ENCODE measurements at regions not wholly inside any gene's neighbourhood (a gene's known extent, or its start where the extent isn't known, plus 50 kb on each side); places are given as distances from the start of the nearest gene placed in this dataset.

DNA sequence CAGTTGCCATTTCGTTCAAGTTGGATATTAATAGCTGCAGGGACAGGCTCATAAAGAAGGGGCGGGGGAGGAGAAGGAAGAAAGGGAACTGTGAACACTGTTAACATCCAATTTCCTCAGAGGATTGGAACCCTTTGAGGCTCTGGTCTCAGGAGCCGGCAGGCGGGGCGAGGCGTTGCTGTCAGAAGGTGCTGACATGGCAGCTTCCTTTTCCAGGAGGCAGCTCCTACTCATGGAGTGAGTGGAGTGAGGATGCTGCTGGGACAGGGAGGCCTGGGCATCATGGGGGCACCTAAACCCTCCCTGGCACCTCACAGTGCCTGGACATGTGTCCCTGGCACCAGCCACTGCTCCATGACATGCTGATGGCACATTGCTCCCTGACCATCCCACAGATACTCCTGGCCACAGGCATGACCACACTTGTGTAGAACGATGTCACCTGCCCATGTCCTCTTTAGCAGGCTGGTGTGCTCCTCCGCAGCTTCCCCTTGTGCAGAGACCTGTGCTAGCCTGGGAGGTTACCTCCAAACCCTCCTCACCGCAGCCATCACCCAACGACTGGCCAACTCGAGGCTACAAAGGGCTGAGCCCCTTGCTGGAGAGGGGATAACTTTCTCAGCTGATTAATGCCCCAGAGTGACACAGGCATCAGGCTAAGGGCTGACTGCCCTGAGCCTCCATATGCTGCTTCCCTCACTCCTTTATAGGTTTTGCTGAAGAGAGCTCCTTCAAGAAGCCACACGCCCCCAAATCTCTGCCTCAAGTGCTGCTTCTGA is 79.6 kb upstream of the NECTIN1 start:
- Histone ChIP-seq H3K27me3 (ENCODE audit: low read depth) (peaks cover 11% of the 10 kb centered on the region), H3K9me3 (no peaks in the 10 kb centered on the region), H3K4me3 (no peak overlapping the region), H3K4me1 (no peaks in the 10 kb centered on the region), H3K36me3 (replicated peaks) (no peaks in the 10 kb centered on the region)
- in situ Hi-C loops (cut with MboI; ENCODE audit: low sequenced_read_pairs), result no loop called here
- no peak for DNase-seq (ENCODE audit: low spot score in 2 of 2)

DNA sequence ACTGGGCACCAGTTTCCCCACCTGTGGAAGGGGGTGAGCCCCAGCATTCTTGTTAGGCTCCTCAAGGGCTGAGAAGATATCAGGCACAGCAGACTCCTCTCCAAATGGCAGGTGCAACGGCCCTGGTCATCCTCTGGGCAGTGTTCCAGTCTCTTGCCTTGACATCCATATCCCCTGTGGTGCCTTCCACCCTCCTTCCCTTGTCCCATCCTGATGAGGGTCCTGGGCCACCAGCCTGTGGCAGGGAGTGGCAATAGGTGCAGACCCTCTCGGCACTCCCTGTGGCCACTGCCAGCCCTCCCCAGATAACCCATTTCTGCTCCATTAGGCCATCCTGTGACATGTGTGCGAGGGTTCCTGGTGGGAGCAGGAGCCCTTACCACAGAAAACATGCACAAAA is 78.8 kb upstream of the NECTIN1 start:
- no peak overlapping the region for H3K4me3 ChIP-seq
- no peaks in the 10 kb centered on the region for H3K36me3 ChIP-seq (replicated peaks)
- in situ Hi-C loops (cut with MboI; ENCODE audit: low sequenced_read_pairs), result no loop called here
- H3K27me3 ChIP-seq (ENCODE audit: low read depth), result peaks cover 11% of the 10 kb centered on the region
- H3K9me3 ChIP-seq, result no peaks in the 10 kb centered on the region
- no peak for DNase-seq (ENCODE audit: low spot score in 2 of 2)
- H3K4me1 ChIP-seq, result no peaks in the 10 kb centered on the region

DNA sequence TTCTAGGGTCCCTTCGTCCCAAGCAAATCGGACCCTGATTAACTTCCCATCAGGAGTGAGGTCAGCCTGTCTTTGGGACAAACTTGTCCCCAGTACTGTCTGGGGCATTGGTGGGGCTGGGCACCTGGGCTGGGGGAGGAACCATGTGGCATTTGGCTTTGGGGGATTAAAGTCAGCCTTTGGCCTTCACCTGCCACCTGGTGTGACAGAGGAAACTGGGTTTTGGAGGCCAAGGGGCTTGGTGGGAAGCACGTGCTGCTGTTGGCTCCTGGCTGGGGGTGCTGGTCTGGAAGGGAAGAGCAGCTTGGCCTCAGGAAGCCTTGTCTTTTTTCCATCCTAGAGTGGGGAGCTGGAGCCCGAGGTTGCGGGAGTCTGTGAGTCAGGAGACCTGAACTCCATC is 78.4 kb upstream of the NECTIN1 start:
- H3K4me1 ChIP-seq, result no peaks in the 10 kb centered on the region
- no peak overlapping the region for H3K4me3 ChIP-seq
- DNase-seq (ENCODE audit: low spot score in 2 of 2), result no peak
- no peaks in the 10 kb centered on the region for H3K36me3 ChIP-seq (replicated peaks)
- peaks cover 11% of the 10 kb centered on the region for H3K27me3 ChIP-seq (ENCODE audit: low read depth)
- in situ Hi-C loops (cut with MboI; ENCODE audit: low sequenced_read_pairs), result no loop called here
- no peaks in the 10 kb centered on the region for H3K9me3 ChIP-seq

DNA sequence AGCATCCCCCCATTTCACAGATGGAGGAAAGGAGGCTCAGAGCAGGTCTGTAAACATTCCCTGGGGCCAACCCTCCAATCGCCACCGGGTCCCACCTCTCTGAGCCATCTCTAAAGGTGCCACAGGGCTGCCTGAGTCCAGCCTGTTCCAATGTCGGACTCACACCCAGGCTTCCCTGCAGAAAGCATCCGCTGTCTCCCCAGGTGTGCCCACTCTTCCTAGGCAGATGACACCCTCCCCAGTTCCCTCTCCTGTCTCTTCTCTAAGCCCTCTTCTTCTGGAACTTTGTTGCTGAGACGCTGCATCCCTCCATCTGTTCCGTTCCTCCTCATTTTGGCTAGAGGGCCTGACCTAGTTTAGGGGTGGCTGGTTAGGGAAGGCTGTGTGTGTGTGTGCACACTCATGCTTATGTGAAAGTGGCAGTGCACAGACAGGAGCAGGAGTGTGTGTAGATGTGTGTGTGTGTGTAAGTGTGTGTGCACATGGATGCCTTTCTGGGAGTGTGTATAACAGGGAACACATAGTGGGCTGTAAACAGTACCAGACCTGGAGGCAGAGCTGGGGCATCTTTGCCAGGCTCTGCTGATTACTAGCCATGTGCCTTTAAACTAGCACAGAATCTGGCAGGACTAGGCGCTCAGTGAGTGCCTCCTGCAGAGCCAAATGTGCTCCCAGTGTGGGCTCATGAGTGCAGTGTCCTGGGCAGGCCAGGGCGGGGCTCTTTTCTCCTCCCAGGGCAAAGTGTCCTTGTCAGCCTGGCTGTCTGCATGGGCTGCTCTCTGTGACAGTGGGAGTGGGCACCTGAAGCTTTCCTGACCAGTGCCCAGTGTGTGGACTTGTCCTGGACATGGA is 77.3 kb upstream of the NECTIN1 start:
- no peak for DNase-seq (ENCODE audit: low spot score in 2 of 2)
- Histone ChIP-seq H3K9me3 (no peaks in the 10 kb centered on the region), H3K4me3 (no peak overlapping the region), H3K27me3 (ENCODE audit: low read depth) (peaks cover 11% of the 10 kb centered on the region), H3K4me1 (no peaks in the 10 kb centered on the region), H3K36me3 (replicated peaks) (no peaks in the 10 kb centered on the region)
- in situ Hi-C loops (cut with MboI; ENCODE audit: low sequenced_read_pairs), result no loop called here

DNA sequence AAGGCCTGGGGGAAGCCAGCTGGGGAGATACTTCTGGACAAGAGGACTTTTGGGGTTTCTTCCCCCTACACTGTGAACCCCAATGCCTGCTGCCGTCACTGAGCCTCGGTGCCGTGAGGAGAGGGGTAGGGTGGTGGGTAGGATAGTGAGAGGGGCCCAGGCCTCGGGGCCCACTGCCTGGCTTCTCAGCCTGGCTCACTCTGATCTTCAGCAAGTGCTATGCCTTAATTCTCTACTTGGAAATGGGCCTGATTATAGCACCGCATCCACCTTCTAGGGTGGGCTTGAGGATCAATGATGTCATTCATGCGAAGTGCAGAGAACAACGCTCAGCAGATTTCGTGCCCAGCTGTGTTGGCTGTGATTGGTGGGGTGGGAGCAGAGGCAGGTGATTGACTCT is 76.7 kb upstream of the NECTIN1 start:
- in situ Hi-C loops (cut with MboI; ENCODE audit: low sequenced_read_pairs), result no loop called here
- H3K4me1 ChIP-seq, result no peaks in the 10 kb centered on the region
- no peak for DNase-seq (ENCODE audit: low spot score in 2 of 2)
- no peak overlapping the region for H3K4me3 ChIP-seq
- H3K27me3 ChIP-seq (ENCODE audit: low read depth), result peaks cover 11% of the 10 kb centered on the region
- no peaks in the 10 kb centered on the region for H3K9me3 ChIP-seq
- no peaks in the 10 kb centered on the region for H3K36me3 ChIP-seq (replicated peaks)

DNA sequence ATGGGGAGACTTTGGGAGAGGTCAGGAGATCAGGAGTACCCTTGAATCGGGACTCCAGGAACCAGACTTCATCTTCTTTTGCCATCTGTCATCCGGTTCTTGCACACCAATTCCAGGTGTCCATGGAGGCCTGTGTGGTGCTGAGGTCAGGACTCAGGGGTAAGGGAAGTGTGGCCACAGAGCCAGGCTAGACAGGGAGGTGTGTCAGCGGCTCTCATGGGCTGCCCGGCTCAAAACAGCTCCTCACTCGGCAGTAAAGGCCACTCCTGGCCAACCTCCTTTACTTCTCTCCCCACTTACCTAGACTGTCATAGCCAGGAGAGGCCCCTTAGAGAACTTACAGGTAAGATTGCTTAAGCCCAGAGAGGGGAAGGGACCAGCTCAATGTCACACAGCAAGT is 75.7 kb upstream of the NECTIN1 start:
- no peaks in the 10 kb centered on the region for H3K9me3 ChIP-seq
- in situ Hi-C loops (cut with MboI; ENCODE audit: low sequenced_read_pairs), result no loop called here
- no peaks in the 10 kb centered on the region for H3K4me1 ChIP-seq
- H3K27me3 ChIP-seq (ENCODE audit: low read depth), result peaks cover 7% of the 10 kb centered on the region; the same call in 1 of the 2 replicates
- no peak overlapping the region for H3K4me3 ChIP-seq
- DNase-seq (ENCODE audit: low spot score in 2 of 2), result no peak
- no peaks in the 10 kb centered on the region for H3K36me3 ChIP-seq (replicated peaks)

DNA sequence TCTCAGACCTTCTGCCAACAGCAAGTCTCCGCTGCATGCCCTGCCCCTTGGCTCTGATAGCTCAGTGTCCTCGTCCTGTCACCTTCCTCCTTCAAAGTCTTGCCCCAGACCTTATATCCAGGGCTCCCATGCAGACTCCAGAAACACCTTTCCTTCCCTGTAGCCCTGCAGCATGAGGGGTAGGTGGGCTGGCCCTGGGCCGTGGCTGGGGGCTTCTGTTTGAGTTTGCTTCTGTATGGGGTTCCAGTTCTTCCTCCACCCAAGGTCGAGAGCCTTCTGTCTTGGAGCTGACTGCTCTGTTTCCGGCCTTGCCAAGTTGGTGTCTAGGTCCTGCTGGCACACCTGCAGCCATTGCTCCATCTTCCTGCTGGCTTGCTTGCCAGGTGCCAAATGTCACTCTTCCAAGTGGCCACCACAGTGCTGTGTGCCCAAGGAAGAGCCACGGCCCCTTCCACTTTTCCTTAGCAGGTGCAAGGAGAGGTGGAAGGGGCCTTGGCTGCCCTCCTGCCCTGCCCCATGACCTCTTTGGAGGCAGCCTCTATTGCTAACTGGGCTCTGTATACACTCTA is 74.8 kb upstream of the NECTIN1 start:
- in situ Hi-C loops (cut with MboI; ENCODE audit: low sequenced_read_pairs), result no loop called here
- H3K4me1 ChIP-seq, result no peaks in the 10 kb centered on the region
- H3K9me3 ChIP-seq, result no peaks in the 10 kb centered on the region
- no peaks in the 10 kb centered on the region for H3K36me3 ChIP-seq (replicated peaks)
- H3K27me3 ChIP-seq (ENCODE audit: low read depth), result 0 out of 2 replicates have a peak, but pooled peaks cover 4% of the 10 kb centered on the region
- DNase-seq (ENCODE audit: low spot score in 2 of 2), result no peak
- H3K4me3 ChIP-seq, result no peak overlapping the region

DNA sequence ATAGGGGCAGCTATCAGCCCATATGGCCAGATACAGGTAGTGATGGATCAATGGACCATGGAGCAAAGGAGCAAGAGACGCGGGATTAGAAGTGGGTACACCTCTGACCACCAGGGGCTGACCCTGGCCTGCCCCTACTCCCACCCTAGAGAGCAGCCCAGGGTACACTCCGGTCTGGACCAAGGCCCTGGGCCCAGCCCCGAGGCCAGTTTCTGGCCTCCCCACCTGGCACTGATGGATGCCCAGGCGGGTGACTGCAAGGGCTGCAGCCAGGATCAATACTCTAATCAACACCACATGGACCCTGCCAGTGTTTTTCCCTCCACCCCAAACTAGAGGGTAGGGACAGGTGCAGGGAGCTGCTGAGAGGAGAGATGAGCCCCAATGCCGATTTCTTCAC is 74.1 kb upstream of the NECTIN1 start:
- Histone ChIP-seq H3K4me1 (no peaks in the 10 kb centered on the region), H3K9me3 (no peaks in the 10 kb centered on the region), H3K36me3 (replicated peaks) (no peaks in the 10 kb centered on the region), H3K27me3 (ENCODE audit: low read depth) (0 out of 2 replicates have a peak, but pooled peaks cover 2% of the 10 kb centered on the region), H3K4me3 (no peak overlapping the region)
- no peak for DNase-seq (ENCODE audit: low spot score in 2 of 2)
- in situ Hi-C loops (cut with MboI; ENCODE audit: low sequenced_read_pairs), result no loop called here

DNA sequence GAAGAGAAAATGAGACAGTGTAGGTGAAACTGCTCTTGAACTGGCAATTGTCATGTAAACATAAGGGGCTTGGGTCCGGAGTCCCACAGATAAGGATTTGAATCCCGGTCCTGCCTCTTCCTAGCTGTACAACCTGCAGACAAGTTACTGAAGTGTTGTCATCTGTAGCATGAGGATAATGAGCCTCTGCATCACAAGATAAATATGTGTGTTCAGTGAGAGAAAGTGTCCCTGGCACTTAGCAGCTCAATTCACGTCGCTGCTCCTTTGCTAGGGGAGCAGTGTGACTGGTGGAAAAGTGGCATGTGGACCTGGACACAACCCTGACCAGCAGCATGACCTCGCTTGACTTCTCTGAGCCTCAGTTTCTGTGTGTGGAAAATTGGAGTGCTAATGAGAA is 73.7 kb upstream of the NECTIN1 start:
- Histone ChIP-seq H3K27me3 (ENCODE audit: low read depth) (0 out of 2 replicates have a peak, but pooled peaks cover under 1% of the 10 kb centered on the region), H3K9me3 (no peaks in the 10 kb centered on the region), H3K4me3 (no peak overlapping the region), H3K4me1 (no peaks in the 10 kb centered on the region), H3K36me3 (replicated peaks) (no peaks in the 10 kb centered on the region)
- DNase-seq (ENCODE audit: low spot score in 2 of 2), result no peak
- in situ Hi-C loops (cut with MboI; ENCODE audit: low sequenced_read_pairs), result no loop called here

DNA sequence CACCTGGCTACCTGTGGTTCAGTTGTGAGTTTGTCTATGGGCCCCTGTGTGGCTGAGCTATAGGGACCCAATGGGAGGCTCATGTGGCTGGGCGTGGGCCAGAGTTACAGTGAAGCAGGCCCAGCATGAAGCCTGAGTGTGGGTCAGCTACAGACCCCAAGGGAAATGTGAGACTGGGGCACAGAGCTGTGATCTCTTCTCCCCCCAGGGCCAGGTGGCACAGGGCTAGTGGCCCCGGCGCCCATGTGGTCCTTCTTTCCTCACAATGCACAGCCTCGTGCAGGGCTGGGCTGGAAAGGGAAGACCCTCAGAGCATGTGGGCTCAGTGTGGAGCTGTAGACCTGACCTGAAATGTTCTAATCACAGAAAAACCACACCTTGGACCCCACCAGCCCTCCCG is 71.6 kb upstream of the NECTIN1 start:
- Histone ChIP-seq H3K4me1 (no peaks in the 10 kb centered on the region), H3K36me3 (replicated peaks) (no peaks in the 10 kb centered on the region), H3K4me3 (no peak overlapping the region), H3K9me3 (no peaks in the 10 kb centered on the region), H3K27me3 (ENCODE audit: low read depth) (no peaks in the 10 kb centered on the region)
- in situ Hi-C loops (cut with MboI; ENCODE audit: low sequenced_read_pairs), result no loop called here
- no peak for DNase-seq (ENCODE audit: low spot score in 2 of 2)

DNA sequence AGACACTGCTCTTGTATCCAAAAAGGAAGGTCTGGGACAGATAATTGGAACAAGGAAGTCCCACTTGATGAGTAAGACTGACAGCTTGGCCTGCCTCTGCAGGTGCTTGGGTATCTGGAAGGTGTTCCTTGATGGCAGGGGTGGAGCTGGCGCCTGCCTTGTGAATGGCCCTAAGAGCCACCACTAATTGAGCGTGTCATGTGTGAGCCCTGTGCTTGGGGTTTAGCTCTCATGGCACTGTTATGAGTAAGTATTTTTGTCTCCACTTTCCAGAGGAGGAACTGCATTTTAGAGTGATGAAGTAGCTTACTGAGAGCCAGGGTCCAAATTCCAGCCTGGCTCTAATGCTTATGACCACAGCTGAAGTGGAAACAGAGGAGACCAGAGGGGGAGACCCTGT is 71.2 kb upstream of the NECTIN1 start:
- H3K36me3 ChIP-seq (replicated peaks), result no peaks in the 10 kb centered on the region
- in situ Hi-C loops (cut with MboI; ENCODE audit: low sequenced_read_pairs), result no loop called here
- no peak for DNase-seq (ENCODE audit: low spot score in 2 of 2)
- H3K27me3 ChIP-seq (ENCODE audit: low read depth), result no peaks in the 10 kb centered on the region
- no peaks in the 10 kb centered on the region for H3K9me3 ChIP-seq
- H3K4me3 ChIP-seq, result no peak overlapping the region
- no peaks in the 10 kb centered on the region for H3K4me1 ChIP-seq

DNA sequence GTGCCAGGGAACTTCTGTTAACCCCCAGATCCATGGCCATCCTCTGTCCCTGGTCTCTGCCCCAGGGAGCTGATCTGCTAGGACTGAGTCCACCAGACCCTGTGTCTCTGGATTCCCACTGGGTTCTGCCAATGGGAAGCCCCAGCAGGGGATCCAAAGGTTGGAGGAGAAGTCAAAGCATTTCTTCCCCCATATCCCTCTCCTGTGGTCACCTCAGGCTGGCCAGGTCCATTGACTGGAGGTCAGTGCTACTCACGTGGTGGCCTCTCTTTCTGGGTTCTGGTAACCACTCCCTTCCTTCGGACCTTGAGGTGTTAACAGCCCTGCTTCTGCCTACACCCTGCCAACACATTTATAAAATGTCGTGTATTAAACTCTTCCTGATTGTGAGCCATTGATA is 69.7 kb upstream of the NECTIN1 start:
- no peaks in the 10 kb centered on the region for H3K36me3 ChIP-seq (replicated peaks)
- H3K27me3 ChIP-seq (ENCODE audit: low read depth), result no peaks in the 10 kb centered on the region
- H3K4me1 ChIP-seq, result no peaks in the 10 kb centered on the region
- no peaks in the 10 kb centered on the region for H3K9me3 ChIP-seq
- DNase-seq (ENCODE audit: low spot score in 2 of 2), result no peak
- in situ Hi-C loops (cut with MboI; ENCODE audit: low sequenced_read_pairs), result no loop called here
- no peak overlapping the region for H3K4me3 ChIP-seq

DNA sequence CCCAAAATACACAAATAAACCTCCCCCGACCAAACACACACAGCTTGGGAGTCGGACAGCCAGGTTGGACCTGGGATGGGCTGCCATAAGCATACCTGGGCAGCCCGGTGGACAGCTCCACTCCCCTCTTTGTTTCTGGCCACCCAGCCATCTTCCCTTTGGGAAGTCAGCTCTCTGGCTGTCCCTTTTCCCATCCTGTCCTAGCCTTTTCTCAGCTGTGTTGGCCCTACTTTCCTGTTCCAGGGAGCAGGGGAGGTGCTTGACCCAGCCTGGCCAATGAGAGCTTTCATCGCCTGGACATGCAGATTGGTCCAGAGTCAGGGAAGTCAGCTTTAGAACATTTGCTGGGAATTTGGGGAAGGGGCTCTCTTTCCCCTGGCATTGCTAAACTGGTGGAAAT is 68.7 kb upstream of the NECTIN1 start:
- H3K9me3 ChIP-seq, result no peaks in the 10 kb centered on the region
- no peak for DNase-seq (ENCODE audit: low spot score in 2 of 2)
- no peak overlapping the region for H3K4me3 ChIP-seq
- no peaks in the 10 kb centered on the region for H3K36me3 ChIP-seq (replicated peaks)
- no peaks in the 10 kb centered on the region for H3K27me3 ChIP-seq (ENCODE audit: low read depth)
- H3K4me1 ChIP-seq, result no peaks in the 10 kb centered on the region
- in situ Hi-C loops (cut with MboI; ENCODE audit: low sequenced_read_pairs), result no loop called here

DNA sequence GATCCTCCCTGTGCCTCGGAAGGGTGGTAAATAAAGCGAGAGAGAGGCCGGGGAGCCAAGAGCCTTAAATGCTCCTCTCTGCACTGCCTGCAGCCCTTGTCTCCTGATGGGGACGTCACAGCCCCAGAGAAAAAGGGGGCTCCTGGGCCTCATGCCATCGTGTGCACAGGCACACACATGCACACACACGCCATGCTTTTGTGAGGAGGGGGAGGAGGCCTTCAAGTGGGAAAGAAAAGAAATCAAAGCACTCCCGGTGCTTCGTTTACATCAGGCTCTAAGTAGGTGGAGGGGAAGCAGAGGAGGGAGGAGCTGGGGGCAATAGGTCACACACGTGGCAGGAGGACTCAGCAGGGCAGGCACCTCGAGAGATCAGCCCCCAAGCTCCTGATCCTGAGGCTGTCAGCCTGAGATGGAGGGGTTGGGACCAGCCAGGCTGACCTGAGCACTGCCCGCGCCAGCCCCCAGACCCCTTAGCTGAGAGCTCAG is 68.2 kb upstream of the NECTIN1 start:
- no peaks in the 10 kb centered on the region for H3K36me3 ChIP-seq (replicated peaks)

More for the DNA sequence above, 68.2 kb upstream of the NECTIN1 start:
- Histone ChIP-seq H3K27me3 (ENCODE audit: low read depth) (no peaks in the 10 kb centered on the region), H3K4me3 (no peak overlapping the region), H3K9me3 (no peaks in the 10 kb centered on the region), H3K4me1 (no peaks in the 10 kb centered on the region)
- in situ Hi-C loops (cut with MboI; ENCODE audit: low sequenced_read_pairs), result no loop called here
- DNase-seq (ENCODE audit: low spot score in 2 of 2), result no peak

Measured in HAP-1 (cell line).